Suprapubic skin (tissue), 3 donors: ENCODE measurements at regions not wholly inside any gene's neighbourhood (a gene's known extent, or its start where the extent isn't known, plus 50 kb on each side); places are given as distances from the start of the nearest gene placed in this dataset.

ENCODE experiments used
- CTCF ChIP-seq, 2 donors: fragments of 200-600 bp in 1 of 2; fragments of 450-650 bp in 1 of 2; sonication (generic) in 1 of 2; IDR thresholded peaks; one replicate each; pipeline ENCODE4 v1.5.1; 2016 to 2019; ENCODE audit warnings: antibody characterized with exemption in 2 of 2, mild to moderate bottlenecking in 1 of 2, moderate library complexity in 1 of 2
- POLR2A ChIP-seq, 2 donors: fragments of 450-650 bp; IDR thresholded peaks; one replicate each; pipeline ENCODE4 v1.6.1; 2017; ENCODE audit warnings: antibody characterized with exemption in 2 of 2, mild to moderate bottlenecking in 2 of 2, moderate library complexity in 2 of 2

GRCh38 chr5:10019236-10019635, 230.5 kb downstream of the ATPSCKMT start:
- no peak for TF ChIP-seq POLR2A (IDR thresholded peaks at IDR 0.05)
- TF ChIP-seq CTCF (IDR thresholded peaks at IDR 0.05) = no peak
